DND-41 (cell line): ENCODE measurements at regions not wholly inside any gene's neighbourhood (a gene's known extent, or its start where the extent isn't known, plus 50 kb on each side); places are given as distances from the start of the nearest gene placed in this dataset.

Source experiments
- ATAC-seq: fragments of 200-7000 bp; cut with Tn5 transposase; 3 replicates; pipeline ENCODE4 v1.9.1; 2021; ENCODE audit warnings: low read depth; ENCODE audit not compliant: insufficient read depth
- DNase-seq: peaks from one replicate; pipeline ENCODE4 v3.0.0-alpha.2; 2020
- H2AFZ ChIP-seq: 2 replicates; pipeline ENCODE4 v1.6.0; 2012; ENCODE audit warnings: low read depth, low read length
- H3K27ac ChIP-seq: 2 replicates; pipeline ENCODE4 v1.5.1; 2012; ENCODE audit warnings: low read length, inconsistent platforms
- H3K27me3 ChIP-seq: fragments of 200-600 bp; sonication (generic); 2 replicates; pipeline ENCODE4 v1.6.0; 2012; ENCODE audit warnings: low read length, mild to moderate bottlenecking, inconsistent platforms; ENCODE audit not compliant: insufficient read depth, poor library complexity
- H3K36me3 ChIP-seq: 2 replicates; pipeline ENCODE4 v1.5.1; 2012; ENCODE audit warnings: low read length, inconsistent platforms; ENCODE audit not compliant: insufficient read depth
- H3K4me1 ChIP-seq: 2 replicates; pipeline ENCODE4 v1.5.1; 2012; ENCODE audit warnings: mild to moderate bottlenecking, low read length; ENCODE audit not compliant: insufficient read depth
- H3K4me2 ChIP-seq: 2 replicates; pipeline ENCODE4 v1.6.0; 2012; ENCODE audit warnings: mild to moderate bottlenecking, moderate library complexity, low read length, inconsistent platforms; ENCODE audit not compliant: insufficient read depth
- H3K4me3 ChIP-seq, 2 experiments: fragments of 200-600 bp in 1 of 2; shearing (Covaris generic) in 1 of 2; 2 replicates each; pipeline ENCODE4 v1.5.1; 2012 to 2016; ENCODE audit warnings: inconsistent platforms in 2 of 2, low read length in 2 of 2, mild to moderate bottlenecking in 2 of 2, low read depth in 1 of 2, moderate library complexity in 1 of 2
- H3K79me2 ChIP-seq: 2 replicates; pipeline ENCODE4 v1.6.0; 2012; ENCODE audit warnings: low read length, inconsistent platforms; ENCODE audit not compliant: insufficient read depth
- H3K9ac ChIP-seq: 2 replicates; pipeline ENCODE4 v1.6.0; 2012; ENCODE audit warnings: low read depth, mild to moderate bottlenecking, inconsistent platforms, low read length, moderate library complexity
- H3K9me3 ChIP-seq: 2 replicates; pipeline ENCODE4 v1.5.1; 2012; ENCODE audit warnings: low read length, moderate library complexity, mild to moderate bottlenecking, inconsistent platforms; ENCODE audit not compliant: insufficient read depth, severe bottlenecking
- H4K20me1 ChIP-seq: 2 replicates; pipeline ENCODE4 v1.6.0; 2012; ENCODE audit warnings: low read length; ENCODE audit not compliant: insufficient read depth
- EZH2 ChIP-seq: IDR thresholded peaks from 3 replicates; pipeline ENCODE4 v1.6.1; 2012; ENCODE audit warnings: borderline replicate concordance, low read depth, mild to moderate bottlenecking, moderate library complexity, low read length, inconsistent platforms; ENCODE audit not compliant: severe bottlenecking
- TF ChIP-seq, protein P1 (sequence below): IDR thresholded peaks from 2 replicates; pipeline ENCODE4 v1.5.1; 2012; ENCODE audit warnings: borderline replicate concordance, low read length, moderate library complexity, mild to moderate bottlenecking; ENCODE audit not compliant: poor library complexity, severe bottlenecking; ENCODE audit errors: extremely low read depth

- Histone ChIP-seq H3K4me2 (no peak overlapping the region), H3K4me1 (no peaks in the 10 kb centered on the region), H3K9me3 (peaks cover 7% of the 10 kb centered on the region), H3K36me3 (no peaks in the 10 kb centered on the region), H2AFZ (no peak overlapping the region), H3K27me3 (no peaks in the 10 kb centered on the region), H3K4me3 (no peak overlapping the region), H4K20me1 (no peaks in the 10 kb centered on the region), H3K79me2 (no peaks in the 10 kb centered on the region), H3K27ac (no peak overlapping the region), H3K9ac (no peak overlapping the region)
- no peak for DNase-seq
- ATAC-seq = no peak
- no peak for TF ChIP-seq EZH2
- TF ChIP-seq, protein P1, sequence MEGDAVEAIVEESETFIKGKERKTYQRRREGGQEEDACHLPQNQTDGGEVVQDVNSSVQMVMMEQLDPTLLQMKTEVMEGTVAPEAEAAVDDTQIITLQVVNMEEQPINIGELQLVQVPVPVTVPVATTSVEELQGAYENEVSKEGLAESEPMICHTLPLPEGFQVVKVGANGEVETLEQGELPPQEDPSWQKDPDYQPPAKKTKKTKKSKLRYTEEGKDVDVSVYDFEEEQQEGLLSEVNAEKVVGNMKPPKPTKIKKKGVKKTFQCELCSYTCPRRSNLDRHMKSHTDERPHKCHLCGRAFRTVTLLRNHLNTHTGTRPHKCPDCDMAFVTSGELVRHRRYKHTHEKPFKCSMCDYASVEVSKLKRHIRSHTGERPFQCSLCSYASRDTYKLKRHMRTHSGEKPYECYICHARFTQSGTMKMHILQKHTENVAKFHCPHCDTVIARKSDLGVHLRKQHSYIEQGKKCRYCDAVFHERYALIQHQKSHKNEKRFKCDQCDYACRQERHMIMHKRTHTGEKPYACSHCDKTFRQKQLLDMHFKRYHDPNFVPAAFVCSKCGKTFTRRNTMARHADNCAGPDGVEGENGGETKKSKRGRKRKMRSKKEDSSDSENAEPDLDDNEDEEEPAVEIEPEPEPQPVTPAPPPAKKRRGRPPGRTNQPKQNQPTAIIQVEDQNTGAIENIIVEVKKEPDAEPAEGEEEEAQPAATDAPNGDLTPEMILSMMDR = no peak
These were observed 169.0 kb downstream of the PCSK1 start for GRCh38 chr5:96264047-96264446.

DNA sequence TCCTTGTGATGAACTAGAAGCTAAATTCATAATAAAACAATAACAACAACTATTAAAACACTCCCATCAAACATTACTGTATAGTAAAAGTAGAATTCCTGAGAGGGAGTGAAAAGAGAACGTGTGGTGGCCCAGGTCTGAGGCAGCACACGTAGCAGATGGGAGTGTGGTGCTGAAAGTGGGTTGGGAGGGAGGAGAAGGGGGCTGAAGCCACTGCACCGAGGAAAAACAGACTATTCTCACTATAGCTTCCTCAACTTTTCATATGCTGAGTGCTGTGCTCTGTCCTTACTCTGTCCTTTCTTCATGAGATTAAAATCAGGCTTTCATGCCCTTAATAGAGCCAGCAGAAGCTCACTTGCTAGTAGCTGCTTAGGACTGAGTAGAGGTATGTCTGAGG, 170.9 kb downstream of the PCSK1 start:
- TF ChIP-seq, protein P1 = no peak
- TF ChIP-seq EZH2 = no peak
- H3K9ac ChIP-seq = no peak overlapping the region
- ATAC-seq (no peak; the same call in 2 of the 3 replicates), DNase-seq (no peak)
- H4K20me1 ChIP-seq = no peaks in the 10 kb centered on the region
- H3K9me3 ChIP-seq = peaks cover 4% of the 10 kb centered on the region
- no peaks in the 10 kb centered on the region for H3K4me1 ChIP-seq
- H3K79me2 ChIP-seq = no peaks in the 10 kb centered on the region
- H3K4me2 ChIP-seq = no peak overlapping the region
- H3K4me3 ChIP-seq = no peak overlapping the region
- H3K36me3 ChIP-seq = no peaks in the 10 kb centered on the region
- no peaks in the 10 kb centered on the region for H3K27me3 ChIP-seq
- H2AFZ ChIP-seq = no peak overlapping the region
- H3K27ac ChIP-seq = no peak overlapping the region

- TF ChIP-seq, protein P1 = no peak
- no peak for TF ChIP-seq EZH2
- Histone ChIP-seq H3K79me2 (no peaks in the 10 kb centered on the region), H2AFZ (no peak overlapping the region), H4K20me1 (no peaks in the 10 kb centered on the region), H3K4me2 (no peak overlapping the region), H3K9ac (no peak overlapping the region), H3K36me3 (no peaks in the 10 kb centered on the region), H3K4me1 (no peaks in the 10 kb centered on the region), H3K27ac (no peak overlapping the region), H3K9me3 (no peaks in the 10 kb centered on the region), H3K4me3 (no peak overlapping the region), H3K27me3 (no peaks in the 10 kb centered on the region)
- no peak for DNase-seq
- ATAC-seq = no peak
These were observed 173.0 kb downstream of the PCSK1 start for GRCh38 chr5:96260009-96260408.

DNA sequence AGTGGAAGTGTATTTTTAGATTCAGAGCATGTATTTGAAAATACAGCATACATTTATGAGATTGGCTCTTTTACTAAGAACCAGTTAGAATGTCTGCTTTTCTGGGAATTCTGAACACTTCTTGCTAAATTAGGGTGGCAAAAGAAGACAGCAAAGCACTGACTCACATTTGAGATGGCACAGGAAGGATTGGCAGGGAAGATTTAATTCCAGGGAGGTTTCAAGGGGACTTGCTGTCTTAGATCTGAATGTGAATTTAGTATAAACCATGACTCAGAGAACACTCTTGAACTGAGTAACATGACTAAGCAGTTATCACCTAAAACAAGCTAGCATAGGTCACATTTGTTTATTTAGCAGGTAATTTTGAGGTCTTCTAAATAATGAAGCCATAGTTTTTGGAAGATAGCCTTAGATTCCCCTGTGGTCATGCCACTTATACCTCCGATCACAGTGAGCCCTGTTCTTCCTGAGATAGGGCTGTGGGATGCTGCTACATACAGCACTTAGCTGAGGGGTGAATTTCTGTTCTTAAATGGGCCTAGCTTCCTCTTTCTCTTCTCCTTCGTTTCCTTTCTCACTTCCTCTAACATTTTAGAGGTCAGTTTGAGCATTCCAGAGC, 173.8 kb downstream of the PCSK1 start:
- H3K4me3 ChIP-seq = no peak overlapping the region
- H3K4me2 ChIP-seq = no peak overlapping the region
- no peaks in the 10 kb centered on the region for H3K9me3 ChIP-seq
- H4K20me1 ChIP-seq = no peaks in the 10 kb centered on the region
- TF ChIP-seq EZH2 = no peak
- TF ChIP-seq, protein P1 = no peak
- H3K79me2 ChIP-seq = no peaks in the 10 kb centered on the region
- H3K27ac ChIP-seq = no peak overlapping the region
- ATAC-seq (no peak), DNase-seq (no peak)
- H3K36me3 ChIP-seq = no peaks in the 10 kb centered on the region
- H3K9ac ChIP-seq = no peak overlapping the region
- H3K27me3 ChIP-seq = no peaks in the 10 kb centered on the region
- no peaks in the 10 kb centered on the region for H3K4me1 ChIP-seq
- no peak overlapping the region for H2AFZ ChIP-seq
